HEK293 (cell line): ENCODE measurements at regions not wholly inside any gene's neighbourhood (a gene's known extent, or its start where the extent isn't known, plus 50 kb on each side); places are given as distances from the start of the nearest gene placed in this dataset.

Experiments used
- CTCF ChIA-PET: fragments of 350-600 bp; formaldehyde crosslinking; extraction: SDS; loops from one replicate; lab custom pipeline; 2021; ENCODE audit warnings: antibody characterized with exemption; lab: Yijun Ruan, JAX
- POLR2A ChIA-PET: fragments of 300-600 bp; formaldehyde crosslinking; extraction: SDS; loops from one replicate; lab custom pipeline; 2020; ENCODE audit warnings: antibody characterized with exemption, inconsistent platforms; lab: Yijun Ruan, JAX
- H3K27ac ChIP-seq: fragments of 200-500 bp; sonication (Bioruptor generic); 2 replicates; pipeline ENCODE4 v1.5.1; 2014; ENCODE audit warnings: low read depth, low read length, control low read depth, inconsistent platforms; ENCODE audit errors: extremely low read depth
- H3K36me3 ChIP-seq, 2 experiments: fragments of 200-500 bp in 1 of 2; sonication (Bioruptor generic) in 1 of 2; 1 replicate in 1 of 2; 2 replicates in 1 of 2; pipeline ENCODE4 v1.5.1; 2014 to 2017; ENCODE audit warnings: inconsistent platforms in 2 of 2, low read length in 2 of 2; ENCODE audit not compliant: control insufficient read depth in 2 of 2, insufficient read depth in 1 of 2
- H3K4me1 ChIP-seq: fragments of 200-500 bp; sonication (Bioruptor generic); 2 replicates; pipeline ENCODE4 v1.5.1; 2014; ENCODE audit warnings: mild to moderate bottlenecking, low read length, inconsistent platforms; ENCODE audit not compliant: control insufficient read depth, insufficient read depth
- H3K4me3 ChIP-seq: 2 replicates; pipeline ENCODE4 v1.5.1; 2011; ENCODE audit warnings: low read depth, mild to moderate bottlenecking, control low read depth, low read length, moderate library complexity
- H3K9me3 ChIP-seq: fragments of 200-500 bp; sonication (Bioruptor generic); 2 replicates; pipeline ENCODE4 v1.5.1; 2014; ENCODE audit warnings: low read depth, low read length, inconsistent platforms; ENCODE audit not compliant: control insufficient read depth, insufficient read depth
- GLIS2 ChIP-seq: fragments of 450-650 bp; formaldehyde crosslinking; IDR thresholded peaks from 2 replicates; pipeline ENCODE4 v1.5.1; 2016; ENCODE audit warnings: missing biosample characterization, missing genetic modification characterization
- IKZF3 ChIP-seq: fragments of 450-650 bp; IDR thresholded peaks from 2 replicates; pipeline ENCODE4 v1.5.0; 2018; ENCODE audit warnings: missing biosample characterization, mild to moderate bottlenecking, missing genetic modification characterization, moderate library complexity
- MEIS1 ChIP-seq: sonication (generic); formaldehyde crosslinking; IDR thresholded peaks from 2 replicates; pipeline ENCODE4 v1.8.1; 2022; ENCODE audit warnings: missing genetic modification reagents, mild to moderate bottlenecking, borderline replicate concordance
- SCRT1 ChIP-seq: fragments of 450-650 bp; formaldehyde crosslinking; IDR thresholded peaks from 2 replicates; pipeline ENCODE4 v1.5.1; 2016; ENCODE audit warnings: missing biosample characterization, missing genetic modification characterization, borderline replicate concordance
- SCRT2 ChIP-seq: fragments of 450-650 bp; formaldehyde crosslinking; IDR thresholded peaks from 2 replicates; pipeline ENCODE4 v1.5.1; 2016; ENCODE audit warnings: missing biosample characterization, missing genetic modification characterization
- ZBTB20 ChIP-seq: fragments of 450-650 bp; formaldehyde crosslinking; IDR thresholded peaks from 2 replicates; pipeline ENCODE4 v1.5.1; 2016; ENCODE audit warnings: missing biosample characterization, missing genetic modification characterization
- ZFP41 ChIP-seq: fragments of 450-650 bp; formaldehyde crosslinking; IDR thresholded peaks from 2 replicates; pipeline ENCODE4 v1.5.1; 2016; ENCODE audit warnings: missing biosample characterization, missing genetic modification characterization, borderline replicate concordance
- ZNF121 ChIP-seq: fragments of 450-650 bp; formaldehyde crosslinking; IDR thresholded peaks from 2 replicates; pipeline ENCODE4 v1.5.1; 2016; ENCODE audit warnings: missing biosample characterization, missing genetic modification characterization
- ZNF138 ChIP-seq: fragments of 450-650 bp; formaldehyde crosslinking; IDR thresholded peaks from 2 replicates; pipeline ENCODE4 v1.5.1; 2016; ENCODE audit warnings: missing biosample characterization, missing genetic modification characterization, borderline replicate concordance
- ZNF426 ChIP-seq: fragments of 450-650 bp; formaldehyde crosslinking; IDR thresholded peaks from 2 replicates; pipeline ENCODE4 v1.5.1; 2017; ENCODE audit warnings: missing biosample characterization, missing genetic modification characterization, mild to moderate bottlenecking, inconsistent platforms, moderate library complexity
- ZNF473 ChIP-seq: fragments of 450-650 bp; formaldehyde crosslinking; IDR thresholded peaks from 2 replicates; pipeline ENCODE4 v1.5.1; 2017; ENCODE audit warnings: missing biosample characterization, missing genetic modification characterization
- ZNF48 ChIP-seq: fragments of 450-650 bp; formaldehyde crosslinking; IDR thresholded peaks from 2 replicates; pipeline ENCODE4 v1.5.1; 2016; ENCODE audit warnings: missing biosample characterization, missing genetic modification characterization
- ZNF501 ChIP-seq: fragments of 450-650 bp; formaldehyde crosslinking; IDR thresholded peaks from 2 replicates; pipeline ENCODE4 v1.5.1; 2016; ENCODE audit warnings: missing biosample characterization, missing genetic modification characterization
- ZNF585B ChIP-seq: fragments of 450-650 bp; formaldehyde crosslinking; IDR thresholded peaks from 2 replicates; pipeline ENCODE4 v1.5.1; 2016; ENCODE audit warnings: missing biosample characterization, missing genetic modification characterization
- ZNF747 ChIP-seq: fragments of 450-650 bp; formaldehyde crosslinking; IDR thresholded peaks from 2 replicates; pipeline ENCODE4 v1.5.1; 2016; ENCODE audit warnings: missing biosample characterization, missing genetic modification characterization
- ZNF792 ChIP-seq: fragments of 450-650 bp; formaldehyde crosslinking; IDR thresholded peaks from 2 replicates; pipeline ENCODE4 v1.5.1; 2016; ENCODE audit warnings: missing biosample characterization, missing genetic modification characterization
- ZSCAN16 ChIP-seq: fragments of 450-650 bp; formaldehyde crosslinking; IDR thresholded peaks from 2 replicates; pipeline ENCODE4 v1.5.1; 2016; ENCODE audit warnings: missing biosample characterization, missing genetic modification characterization
- TF ChIP-seq, protein P1 (sequence below): fragments of 450-650 bp; formaldehyde crosslinking; IDR thresholded peaks from 2 replicates; pipeline ENCODE4 v1.5.1; 2016; ENCODE audit warnings: missing biosample characterization, missing genetic modification characterization
- TF ChIP-seq, protein P2 (sequence below): fragments of 450-650 bp; formaldehyde crosslinking; IDR thresholded peaks from 2 replicates; pipeline ENCODE4 v1.5.1; 2016; ENCODE audit warnings: missing biosample characterization, missing genetic modification characterization
- TF ChIP-seq, protein P3 (sequence below): fragments of 450-650 bp; formaldehyde crosslinking; conservative IDR thresholded peaks from 2 replicates; pipeline ENCODE4 v1.5.1; 2016; ENCODE audit warnings: low read depth, missing biosample characterization, missing genetic modification characterization
- TF ChIP-seq, protein P4 (sequence below): IDR thresholded peaks from 2 replicates; pipeline ENCODE4 v1.6.1; 2011; ENCODE audit warnings: mild to moderate bottlenecking, low read depth, low read length, borderline replicate concordance

DNA sequence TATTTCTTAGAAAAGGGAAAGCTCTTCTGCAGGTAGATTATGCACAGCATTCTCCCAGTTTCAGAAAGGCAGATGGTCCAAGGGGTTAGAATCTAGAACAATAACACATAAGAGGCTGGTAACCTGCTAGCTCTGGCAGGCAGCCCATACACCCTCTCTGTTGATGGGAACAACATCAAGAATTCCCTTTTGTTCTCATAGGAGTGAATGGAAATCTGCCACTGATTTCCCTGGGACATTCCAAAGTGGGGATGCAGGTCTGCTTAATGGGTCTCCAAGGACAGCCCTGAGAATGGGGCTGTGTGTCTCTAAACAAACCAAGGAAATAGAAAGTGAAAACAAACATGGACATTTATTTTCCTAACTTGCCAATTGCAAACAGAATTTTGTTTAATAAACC, 456.8 kb downstream of the EBF1 start:
- no peaks in the 10 kb centered on the region for H3K36me3 ChIP-seq
- no peak overlapping the region for H3K27ac ChIP-seq
- H3K4me1 ChIP-seq, result peaks cover 3% of the 10 kb centered on the region; the same call in 1 of the 2 replicates
- TF ChIP-seq ZNF426 (tag by site-specific recombination), result no peak
- TF ChIP-seq ZNF48 (tag by site-specific recombination), result no peak
- TF ChIP-seq ZNF138 (tag by site-specific recombination), result no peak
- TF ChIP-seq ZNF501 (tag by site-specific recombination), result no peak
- no peak for TF ChIP-seq ZNF747
- TF ChIP-seq ZNF121 (tag by site-specific recombination), result no peak
- TF ChIP-seq SCRT2 (tag by site-specific recombination), result no peak
- TF ChIP-seq, protein P1, sequence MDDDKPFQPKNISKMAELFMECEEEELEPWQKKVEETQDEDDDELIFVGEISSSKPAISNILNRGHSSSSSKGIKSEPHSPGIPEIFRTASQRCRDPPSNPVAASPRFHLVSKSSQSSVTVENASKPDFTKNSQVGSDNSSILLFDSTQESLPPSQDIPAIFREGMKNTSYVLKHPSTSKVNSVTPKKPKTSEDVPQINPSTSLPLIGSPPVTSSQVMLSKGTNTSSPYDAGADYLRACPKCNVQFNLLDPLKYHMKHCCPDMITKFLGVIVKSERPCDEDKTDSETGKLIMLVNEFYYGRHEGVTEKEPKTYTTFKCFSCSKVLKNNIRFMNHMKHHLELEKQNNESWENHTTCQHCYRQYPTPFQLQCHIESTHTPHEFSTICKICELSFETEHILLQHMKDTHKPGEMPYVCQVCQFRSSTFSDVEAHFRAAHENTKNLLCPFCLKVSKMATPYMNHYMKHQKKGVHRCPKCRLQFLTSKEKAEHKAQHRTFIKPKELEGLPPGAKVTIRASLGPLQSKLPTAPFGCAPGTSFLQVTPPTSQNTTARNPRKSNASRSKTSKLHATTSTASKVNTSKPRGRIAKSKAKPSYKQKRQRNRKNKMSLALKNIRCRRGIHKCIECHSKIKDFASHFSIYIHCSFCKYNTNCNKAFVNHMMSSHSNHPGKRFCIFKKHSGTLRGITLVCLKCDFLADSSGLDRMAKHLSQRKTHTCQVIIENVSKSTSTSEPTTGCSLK, result no peak
- TF ChIP-seq SCRT1 (tag by site-specific recombination), result no peak
- TF ChIP-seq ZFP41 (tag by site-specific recombination), result no peak
- TF ChIP-seq ZNF473 (tag by site-specific recombination), result no peak
- H3K4me3 ChIP-seq, result no peak overlapping the region
- ChIA-PET POLR2A (no interaction called here), CTCF (interaction anchor here (0.6 kb wide), 1 partner anchor 100 kb away, joined by 3 read pairs; no protein-coding TSS in a partner anchor)
- H3K9me3 ChIP-seq, result no peaks in the 10 kb centered on the region

DNA sequence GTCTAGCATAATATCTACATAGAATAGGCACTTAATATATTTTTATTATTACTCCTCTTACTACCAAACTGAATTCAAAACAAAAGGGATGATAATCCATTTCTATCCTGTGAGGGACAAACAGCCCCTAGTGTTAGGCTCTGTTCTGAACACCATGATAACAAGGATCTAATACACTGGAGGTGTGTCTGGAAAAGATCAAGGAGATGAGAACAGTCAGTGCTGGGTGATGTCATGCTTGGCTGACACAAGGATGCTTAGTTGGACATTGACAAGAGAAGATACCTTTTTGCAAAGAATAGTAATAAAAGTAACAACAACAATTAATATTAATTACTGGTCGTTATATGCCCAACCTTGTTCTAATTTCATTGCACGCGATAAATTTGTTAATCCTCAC, 458.7 kb downstream of the EBF1 start:
- ChIA-PET CTCF (no interaction called here), POLR2A (no interaction called here)
- H3K36me3 ChIP-seq, result no peaks in the 10 kb centered on the region
- H3K9me3 ChIP-seq, result no peaks in the 10 kb centered on the region
- H3K27ac ChIP-seq, result no peak overlapping the region
- TF ChIP-seq, protein P2, sequence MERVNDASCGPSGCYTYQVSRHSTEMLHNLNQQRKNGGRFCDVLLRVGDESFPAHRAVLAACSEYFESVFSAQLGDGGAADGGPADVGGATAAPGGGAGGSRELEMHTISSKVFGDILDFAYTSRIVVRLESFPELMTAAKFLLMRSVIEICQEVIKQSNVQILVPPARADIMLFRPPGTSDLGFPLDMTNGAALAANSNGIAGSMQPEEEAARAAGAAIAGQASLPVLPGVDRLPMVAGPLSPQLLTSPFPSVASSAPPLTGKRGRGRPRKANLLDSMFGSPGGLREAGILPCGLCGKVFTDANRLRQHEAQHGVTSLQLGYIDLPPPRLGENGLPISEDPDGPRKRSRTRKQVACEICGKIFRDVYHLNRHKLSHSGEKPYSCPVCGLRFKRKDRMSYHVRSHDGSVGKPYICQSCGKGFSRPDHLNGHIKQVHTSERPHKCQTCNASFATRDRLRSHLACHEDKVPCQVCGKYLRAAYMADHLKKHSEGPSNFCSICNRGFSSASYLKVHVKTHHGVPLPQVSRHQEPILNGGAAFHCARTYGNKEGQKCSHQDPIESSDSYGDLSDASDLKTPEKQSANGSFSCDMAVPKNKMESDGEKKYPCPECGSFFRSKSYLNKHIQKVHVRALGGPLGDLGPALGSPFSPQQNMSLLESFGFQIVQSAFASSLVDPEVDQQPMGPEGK (tag by site-specific recombination), result no peak
- TF ChIP-seq ZSCAN16 (tag by site-specific recombination) (no peak), IKZF3 (tag by site-specific recombination) (no peak), ZBTB20 (tag by site-specific recombination) (0 out of 2 replicates have a peak, but pooled peaks have one; percentile 6)
- H3K4me1 ChIP-seq, result peaks cover 3% of the 10 kb centered on the region; the same call in 1 of the 2 replicates
- no peak overlapping the region for H3K4me3 ChIP-seq

DNA sequence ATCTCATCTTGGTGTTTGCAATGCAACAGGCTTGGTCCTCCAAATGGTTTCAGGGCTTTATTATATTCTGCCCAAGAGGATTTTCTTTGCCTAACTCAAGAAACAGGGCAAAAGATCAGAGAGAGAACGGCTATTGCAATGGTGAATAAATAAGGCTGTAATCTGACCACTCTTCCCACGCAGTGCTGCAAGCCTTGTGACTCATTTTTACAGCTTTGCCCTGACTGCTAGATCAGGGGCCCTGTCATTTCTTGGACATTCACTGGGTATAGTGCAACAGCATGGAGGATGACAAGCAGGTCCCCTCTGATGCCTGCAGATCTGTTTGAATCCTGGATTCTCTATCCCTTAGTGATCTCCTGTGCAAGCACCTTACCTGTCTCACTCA, 459.1 kb downstream of the EBF1 start:
- H3K9me3 ChIP-seq, result no peaks in the 10 kb centered on the region
- ChIA-PET POLR2A (no interaction called here), CTCF (no interaction called here)
- H3K4me3 ChIP-seq, result no peak overlapping the region
- H3K4me1 ChIP-seq, result peaks cover 3% of the 10 kb centered on the region; the same call in 1 of the 2 replicates
- H3K27ac ChIP-seq, result no peak overlapping the region
- no peaks in the 10 kb centered on the region for H3K36me3 ChIP-seq
- TF ChIP-seq GLIS2 (tag by site-specific recombination) (no peak), ZNF585B (tag by site-specific recombination) (no peak), ZNF121 (tag by site-specific recombination) (no peak), ZNF792 (tag by site-specific recombination) (no peak), MEIS1 (no peak), IKZF3 (tag by site-specific recombination) (no peak)
- TF ChIP-seq, protein P3, sequence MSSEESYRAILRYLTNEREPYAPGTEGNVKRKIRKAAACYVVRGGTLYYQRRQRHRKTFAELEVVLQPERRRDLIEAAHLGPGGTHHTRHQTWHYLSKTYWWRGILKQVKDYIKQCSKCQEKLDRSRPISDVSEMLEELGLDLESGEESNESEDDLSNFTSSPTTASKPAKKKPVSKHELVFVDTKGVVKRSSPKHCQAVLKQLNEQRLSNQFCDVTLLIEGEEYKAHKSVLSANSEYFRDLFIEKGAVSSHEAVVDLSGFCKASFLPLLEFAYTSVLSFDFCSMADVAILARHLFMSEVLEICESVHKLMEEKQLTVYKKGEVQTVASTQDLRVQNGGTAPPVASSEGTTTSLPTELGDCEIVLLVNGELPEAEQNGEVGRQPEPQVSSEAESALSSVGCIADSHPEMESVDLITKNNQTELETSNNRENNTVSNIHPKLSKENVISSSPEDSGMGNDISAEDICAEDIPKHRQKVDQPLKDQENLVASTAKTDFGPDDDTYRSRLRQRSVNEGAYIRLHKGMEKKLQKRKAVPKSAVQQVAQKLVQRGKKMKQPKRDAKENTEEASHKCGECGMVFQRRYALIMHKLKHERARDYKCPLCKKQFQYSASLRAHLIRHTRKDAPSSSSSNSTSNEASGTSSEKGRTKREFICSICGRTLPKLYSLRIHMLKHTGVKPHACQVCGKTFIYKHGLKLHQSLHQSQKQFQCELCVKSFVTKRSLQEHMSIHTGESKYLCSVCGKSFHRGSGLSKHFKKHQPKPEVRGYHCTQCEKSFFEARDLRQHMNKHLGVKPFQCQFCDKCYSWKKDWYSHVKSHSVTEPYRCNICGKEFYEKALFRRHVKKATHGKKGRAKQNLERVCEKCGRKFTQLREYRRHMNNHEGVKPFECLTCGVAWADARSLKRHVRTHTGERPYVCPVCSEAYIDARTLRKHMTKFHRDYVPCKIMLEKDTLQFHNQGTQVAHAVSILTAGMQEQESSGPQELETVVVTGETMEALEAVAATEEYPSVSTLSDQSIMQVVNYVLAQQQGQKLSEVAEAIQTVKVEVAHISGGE (tag by site-specific recombination), result no peak
- TF ChIP-seq, protein P2 (tag by site-specific recombination), result no peak
- TF ChIP-seq, protein P4, sequence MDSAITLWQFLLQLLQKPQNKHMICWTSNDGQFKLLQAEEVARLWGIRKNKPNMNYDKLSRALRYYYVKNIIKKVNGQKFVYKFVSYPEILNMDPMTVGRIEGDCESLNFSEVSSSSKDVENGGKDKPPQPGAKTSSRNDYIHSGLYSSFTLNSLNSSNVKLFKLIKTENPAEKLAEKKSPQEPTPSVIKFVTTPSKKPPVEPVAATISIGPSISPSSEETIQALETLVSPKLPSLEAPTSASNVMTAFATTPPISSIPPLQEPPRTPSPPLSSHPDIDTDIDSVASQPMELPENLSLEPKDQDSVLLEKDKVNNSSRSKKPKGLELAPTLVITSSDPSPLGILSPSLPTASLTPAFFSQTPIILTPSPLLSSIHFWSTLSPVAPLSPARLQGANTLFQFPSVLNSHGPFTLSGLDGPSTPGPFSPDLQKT, result no peak
